Neural crest cell (in vitro differentiated cells): ENCODE measurements at regions not wholly inside any gene's neighbourhood (a gene's known extent, or its start where the extent isn't known, plus 50 kb on each side); places are given as distances from the start of the nearest gene placed in this dataset.
"Not testable (repeated sequence)": the region's sequence is repeated elsewhere in the genome, so short reads cannot be mapped to it uniquely, and the experiment has no call there.

Experiments
- DNase-seq: peaks from one replicate; pipeline ENCODE4 v3.0.0; 2021; ENCODE audit warnings: low read depth, mixed read lengths, low spot score
- H3K27ac Mint-ChIP-seq: one replicate; pipeline ENCODE4 v1.8.0; 2021; ENCODE audit warnings: mild to moderate bottlenecking, mixed read lengths; ENCODE audit not compliant: unreplicated experiment
- H3K27me3 Mint-ChIP-seq: 2 replicates; pipeline ENCODE4 v1.8.0; 2021; ENCODE audit warnings: low read depth, mild to moderate bottlenecking, mixed read lengths
- H3K36me3 Mint-ChIP-seq: 2 replicates; pipeline ENCODE4 v1.8.0; 2021; ENCODE audit warnings: low read depth, mild to moderate bottlenecking, mixed read lengths
- H3K4me1 Mint-ChIP-seq: 2 replicates; pipeline ENCODE4 v1.8.0; 2021; ENCODE audit warnings: mixed read lengths
- H3K4me3 Mint-ChIP-seq: one replicate; pipeline ENCODE4 v1.8.0; 2021; ENCODE audit warnings: mild to moderate bottlenecking, mixed read lengths
- H3K9me3 Mint-ChIP-seq: 2 replicates; pipeline ENCODE4 v1.8.0; 2021; ENCODE audit warnings: mixed read lengths
- CTCF ChIP-seq: fragments of 200-600 bp; sonication (generic); conservative IDR thresholded peaks from 2 replicates; pipeline ENCODE4 v1.5.0; 2021; ENCODE audit warnings: antibody characterized with exemption, mild to moderate bottlenecking

- no peak for TF ChIP-seq CTCF
- Mint-ChIP-seq H3K27ac (no peak overlapping the region), H3K36me3 (no peaks in the 10 kb centered on the region), H3K4me1 (no peaks in the 10 kb centered on the region), H3K27me3 (no peaks in the 10 kb centered on the region), H3K4me3 (no peak overlapping the region), H3K9me3 (no peaks in the 10 kb centered on the region)
- no peak for DNase-seq
Measured at GRCh38 chr3:87691109-87691508, 367.7 kb downstream of the CGGBP1 start.

- H3K9me3 Mint-ChIP-seq, H3K27me3 Mint-ChIP-seq, H3K27ac Mint-ChIP-seq, DNase-seq, H3K4me1 Mint-ChIP-seq, H3K4me3 Mint-ChIP-seq, H3K36me3 Mint-ChIP-seq: not testable (repeated sequence)
Measured at GRCh38 chr3:87678984-87679660, 379.7 kb downstream of the CGGBP1 start.

- TF ChIP-seq CTCF, result no peak
Measured at GRCh38 chr3:87674397-87675161, 384.2 kb downstream of the CGGBP1 start.

GRCh38 chr3:87673132-87673531, 385.7 kb downstream of the CGGBP1 start:
- Mint-ChIP-seq H3K4me3 (no peak overlapping the region), H3K27ac (no peak overlapping the region), H3K9me3 (no peaks in the 10 kb centered on the region), H3K4me1 (no peaks in the 10 kb centered on the region), H3K36me3 (no peaks in the 10 kb centered on the region), H3K27me3 (no peaks in the 10 kb centered on the region)
- no peak for TF ChIP-seq CTCF
- no peak for DNase-seq

More at GRCh38 chr3:87674397-87675161, 384.2 kb downstream of the CGGBP1 start:
- no peak overlapping the region for H3K4me3 Mint-ChIP-seq
- H3K36me3 Mint-ChIP-seq, result no peaks in the 10 kb centered on the region
- no peaks in the 10 kb centered on the region for H3K27me3 Mint-ChIP-seq
- no peak for DNase-seq
- no peaks in the 10 kb centered on the region for H3K4me1 Mint-ChIP-seq
- H3K27ac Mint-ChIP-seq, result peak overlapping the region; percentile 27
- H3K9me3 Mint-ChIP-seq, result no peaks in the 10 kb centered on the region

- H3K4me1 Mint-ChIP-seq, result no peaks in the 10 kb centered on the region
- H3K9me3 Mint-ChIP-seq, result peaks cover 5% of the 10 kb centered on the region
- H3K36me3 Mint-ChIP-seq, result no peaks in the 10 kb centered on the region
- TF ChIP-seq CTCF, result no peak
- peaks cover 3% of the 10 kb centered on the region for H3K27me3 Mint-ChIP-seq
- H3K4me3 Mint-ChIP-seq, result no peak overlapping the region
- H3K27ac Mint-ChIP-seq, result no peak overlapping the region
- no peak for DNase-seq
Measured at GRCh38 chr3:87654184-87654583, 377.8 kb upstream of the POU1F1 start.

- H3K9me3 Mint-ChIP-seq, H3K4me1 Mint-ChIP-seq, H3K27ac Mint-ChIP-seq, DNase-seq, H3K36me3 Mint-ChIP-seq, H3K4me3 Mint-ChIP-seq, H3K27me3 Mint-ChIP-seq: not testable (repeated sequence)
Measured at GRCh38 chr3:87653138-87653537, 376.8 kb upstream of the POU1F1 start.
